ENCODE measurements at regions not wholly inside any gene's neighbourhood (a gene's known extent, or its start where the extent isn't known, plus 50 kb on each side); places are given as distances from the start of the nearest gene placed in this dataset.

GRCh38 chr6:148068437-148069061 lies 274.1 kb upstream of the SASH1 start:
- no peak for DNase-seq

- no peak for DNase-seq
These were observed 273.4 kb upstream of the SASH1 start for GRCh38 chr6:148069256-148069655.

- no peak for DNase-seq
These were observed 268.3 kb upstream of the SASH1 start for GRCh38 chr6:148074291-148074690.

- no peak for DNase-seq
These were observed 267.9 kb upstream of the SASH1 start for GRCh38 chr6:148074738-148075137.

- DNase-seq = no peak
These were observed 267.3 kb upstream of the SASH1 start for GRCh38 chr6:148075352-148075751.

- no peak for DNase-seq
These were observed 266.6 kb upstream of the SASH1 start for GRCh38 chr6:148076051-148076450.

- DNase-seq = no peak
These were observed 262.3 kb upstream of the SASH1 start for GRCh38 chr6:148080315-148080714.

- DNase-seq = no peak
These were observed 261.6 kb upstream of the SASH1 start for GRCh38 chr6:148081076-148081475.

- DNase-seq = no peak
These were observed 260.6 kb upstream of the SASH1 start for GRCh38 chr6:148082044-148082443.

- DNase-seq = no peak
These were observed 259.9 kb upstream of the SASH1 start for GRCh38 chr6:148082696-148083095.

- DNase-seq = no peak
These were observed 256.9 kb upstream of the SASH1 start for GRCh38 chr6:148085631-148086331.

GRCh38 chr6:148086386-148086785 lies 256.3 kb upstream of the SASH1 start:
- DNase-seq = no peak

GRCh38 chr6:148086843-148087242 lies 255.8 kb upstream of the SASH1 start:
- DNase-seq = no peak

GRCh38 chr6:148087659-148088058 lies 255.0 kb upstream of the SASH1 start:
- no peak for DNase-seq

GRCh38 chr6:148090326-148090725 lies 252.3 kb upstream of the SASH1 start:
- DNase-seq = no peak

GRCh38 chr6:148091394-148091793 lies 251.2 kb upstream of the SASH1 start:
- no peak for DNase-seq

GRCh38 chr6:148103436-148103835 lies 239.2 kb upstream of the SASH1 start:
- DNase-seq = no peak

GRCh38 chr6:148104131-148104530 lies 238.5 kb upstream of the SASH1 start:
- DNase-seq = no peak

GRCh38 chr6:148105695-148106094 lies 236.9 kb upstream of the SASH1 start:
- DNase-seq = no peak

- no peak for DNase-seq
These were observed 234.7 kb upstream of the SASH1 start for GRCh38 chr6:148107911-148108310.

GRCh38 chr6:148109732-148110131 lies 232.9 kb upstream of the SASH1 start:
- DNase-seq = peak in 1 of 2 experiments; percentile 0

GRCh38 chr6:148110925-148111324 lies 231.7 kb upstream of the SASH1 start:
- no peak for DNase-seq

GRCh38 chr6:148112851-148113319 lies 229.8 kb upstream of the SASH1 start:
- DNase-seq = no peak

- DNase-seq = no peak
These were observed 226.6 kb upstream of the SASH1 start for GRCh38 chr6:148116001-148116400.

- no peak for DNase-seq
These were observed 224.4 kb upstream of the SASH1 start for GRCh38 chr6:148118244-148118643.

All from NCI-H2081 (cell line).